Stimulated activated CD4-positive, alpha-beta T cell treated with anti-CD3 and anti-CD28 coated beads, Interleukin-4, amount 100 ng/mL, for 4 hours (primary cell): ENCODE measurements at regions not wholly inside any gene's neighbourhood (a gene's known extent, or its start where the extent isn't known, plus 50 kb on each side); places are given as distances from the start of the nearest gene placed in this dataset.
A peak's percentile ranks its signal among the peaks of the same experiment; 100 is the strongest.
"Not testable (repeated sequence)": the region's sequence is repeated elsewhere in the genome, so short reads cannot be mapped to it uniquely, and the experiment has no call there.

Experiments
- DNase-seq, 2 experiments: peaks; one replicate each; pipeline ENCODE4 v3.0.0-alpha.2; 2020

GRCh38 chr7:56449762-56450161, 333.5 kb upstream of the NUPR2 start:
- DNase-seq: no peak

DNA sequence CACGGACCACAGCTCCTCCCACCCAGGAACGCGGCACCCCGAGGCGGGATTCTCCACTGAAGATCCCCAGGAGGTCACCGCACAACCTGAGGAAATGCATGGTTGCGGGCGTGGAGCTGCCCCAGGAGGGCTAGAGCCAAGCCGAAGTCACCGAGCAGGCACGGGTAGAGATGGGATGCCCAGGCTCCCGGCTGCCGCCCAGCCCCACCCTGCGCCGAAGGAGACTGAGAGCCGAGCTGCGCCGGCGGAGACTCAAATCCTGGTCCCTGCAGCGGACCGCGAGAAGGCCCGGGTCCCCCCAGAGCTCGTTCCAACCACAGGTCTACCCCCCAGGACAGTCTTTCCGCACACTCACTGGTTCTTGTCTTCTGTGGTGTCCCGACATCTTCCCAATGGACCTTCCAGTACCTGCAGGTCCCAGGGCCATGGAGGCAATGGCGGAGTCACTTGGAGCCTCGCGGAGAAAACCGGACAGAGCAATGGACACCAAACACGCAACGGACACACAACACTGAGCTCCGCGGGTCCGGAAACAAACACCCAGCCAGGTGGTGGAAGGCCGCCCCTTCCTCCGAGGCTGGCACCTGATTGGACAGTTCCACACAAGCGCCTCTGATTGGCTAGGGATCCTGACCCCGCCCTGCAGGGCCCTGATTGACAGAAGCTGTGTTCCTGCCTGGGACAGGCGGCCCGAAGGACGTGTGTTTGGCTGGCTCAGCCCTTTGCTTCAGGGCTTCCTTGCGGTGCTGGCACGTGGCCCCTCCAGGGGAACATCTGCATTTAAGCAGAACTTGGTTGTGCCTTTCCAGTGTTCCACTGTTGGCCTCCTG, 331.9 kb upstream of the NUPR2 start:
- no peak for DNase-seq

- DNase-seq: not testable (repeated sequence)
Observed at GRCh38 chr7:56420528-56420927, 304.3 kb upstream of the NUPR2 start.

DNA sequence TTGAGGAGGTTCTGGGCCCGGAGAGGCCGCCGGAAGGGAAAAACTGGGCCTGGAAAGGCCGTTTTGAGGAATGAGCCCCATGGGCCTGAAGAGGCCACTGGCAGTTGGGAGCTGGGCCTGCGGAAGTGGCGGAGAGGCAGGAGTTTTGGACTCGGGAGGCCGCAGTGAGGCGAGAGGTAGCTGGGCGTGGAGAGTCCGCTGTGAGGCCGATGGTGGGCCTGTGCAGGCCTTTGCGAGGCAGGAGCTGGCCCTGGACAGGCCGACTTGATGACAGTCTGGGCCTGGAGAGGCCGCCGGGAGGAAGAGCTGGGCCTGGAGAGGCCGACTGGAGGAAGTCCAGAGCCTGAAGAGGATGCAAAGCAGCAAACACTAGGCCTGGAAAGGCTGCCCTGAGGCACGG, 259.0 kb upstream of the NUPR2 start:
- no peak for DNase-seq

GRCh38 chr7:56374666-56375065, 258.4 kb upstream of the NUPR2 start:
- DNase-seq: not testable (repeated sequence)

- peak in 1 of 2 experiments; percentile 15 for DNase-seq
Observed at GRCh38 chr7:56373314-56373713, 257.1 kb upstream of the NUPR2 start.

- DNase-seq: peak in 1 of 2 experiments; percentile 32
Observed at GRCh38 chr7:56371792-56372191, 255.6 kb upstream of the NUPR2 start.

DNA sequence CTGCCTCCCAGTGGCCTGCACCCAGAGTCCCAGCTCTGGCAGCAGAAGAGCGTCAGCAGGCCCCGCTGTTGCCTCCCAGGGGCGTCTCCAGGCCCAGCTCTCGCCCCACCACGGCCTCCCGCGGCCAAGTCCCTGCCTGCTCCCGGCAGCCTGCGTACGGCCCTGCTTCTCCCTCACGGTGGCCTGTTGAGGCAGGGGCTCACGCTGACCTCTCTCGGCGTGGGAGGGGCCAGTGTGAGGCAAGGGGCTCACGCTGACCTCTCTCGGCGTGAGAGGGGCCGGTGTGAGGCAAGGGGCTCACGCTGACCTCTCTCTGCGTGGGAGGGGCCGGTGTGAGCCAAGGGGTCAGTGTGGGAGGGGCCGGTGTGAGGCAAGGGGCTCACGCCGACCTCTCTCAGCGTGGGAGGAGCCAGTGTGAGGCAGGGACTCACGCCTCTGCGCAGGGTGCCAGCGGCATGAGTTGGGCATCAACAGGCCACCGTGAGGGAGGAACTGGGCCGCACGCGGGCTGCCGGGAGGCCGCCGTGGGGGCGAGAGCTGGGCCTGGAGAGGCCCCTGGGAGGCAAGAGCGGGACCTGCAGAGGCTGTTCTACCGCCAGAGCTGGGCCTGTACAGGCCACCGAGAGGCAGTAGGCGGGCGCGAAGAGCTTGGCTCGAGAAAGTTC, 254.1 kb upstream of the NUPR2 start:
- DNase-seq: not testable (repeated sequence)

DNA sequence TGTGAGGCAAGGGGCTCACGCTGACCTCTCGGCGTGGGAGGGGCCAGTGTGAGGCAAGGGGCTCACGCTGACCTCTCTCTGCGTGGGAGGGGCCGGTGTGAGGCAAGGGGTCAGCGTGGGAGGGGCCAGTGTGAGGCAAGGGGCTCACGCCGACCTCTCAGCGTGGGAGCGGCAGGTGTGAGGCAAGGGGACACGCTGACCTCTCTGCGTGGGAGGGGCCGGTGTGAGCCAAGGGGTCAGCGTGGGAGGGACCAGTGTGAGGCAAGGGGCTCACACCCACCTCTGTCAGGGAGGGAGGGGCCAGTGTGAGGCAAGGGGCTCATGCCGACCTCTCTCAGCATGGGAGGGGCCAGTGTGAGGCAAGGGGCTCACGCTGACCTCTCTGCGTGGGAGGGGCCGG, 251.7 kb upstream of the NUPR2 start:
- not testable (repeated sequence) for DNase-seq

GRCh38 chr7:56367411-56367810, 251.2 kb upstream of the NUPR2 start:
- not testable (repeated sequence) for DNase-seq

DNA sequence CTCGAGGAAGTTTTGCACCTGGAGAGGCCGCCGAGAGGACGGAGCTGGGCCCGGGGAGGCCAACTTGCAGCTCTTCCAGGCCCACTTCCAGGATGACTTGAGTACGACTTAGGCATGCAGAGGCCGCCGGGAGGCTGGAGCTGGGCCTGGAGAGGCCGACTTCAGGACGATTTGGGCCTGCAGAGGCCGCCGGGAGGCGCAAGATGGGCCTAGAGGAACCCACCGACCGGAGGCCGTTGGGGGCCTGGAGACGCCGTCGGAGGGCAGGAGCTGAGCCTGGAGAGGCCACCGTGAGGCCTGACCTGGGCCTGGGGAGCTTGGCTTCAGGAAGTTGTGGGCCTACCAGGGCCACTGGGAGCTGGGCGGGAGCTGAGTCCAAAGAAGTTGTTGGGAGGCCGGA, 250.5 kb upstream of the NUPR2 start:
- not testable (repeated sequence) for DNase-seq

DNA sequence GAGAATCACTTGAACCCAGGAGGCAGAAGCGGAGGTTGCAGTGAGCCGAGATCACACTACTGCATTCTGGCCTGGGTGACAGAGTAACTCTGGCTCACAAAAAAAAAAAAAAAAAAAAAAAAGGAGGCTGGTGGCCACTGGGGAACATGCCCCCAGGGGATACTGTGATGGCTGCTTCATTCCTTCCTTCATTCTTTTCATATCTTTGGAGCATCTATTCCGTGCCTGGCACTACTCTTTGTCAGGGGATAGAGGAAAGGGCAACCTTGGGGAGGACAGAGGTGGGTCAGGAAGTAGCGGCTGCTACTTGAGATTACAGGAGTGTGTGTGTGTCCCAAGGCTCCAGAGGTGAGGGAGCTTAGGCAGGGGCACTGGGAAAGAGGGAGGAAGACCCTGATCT, 236.4 kb upstream of the NUPR2 start:
- DNase-seq: not testable (repeated sequence)

DNA sequence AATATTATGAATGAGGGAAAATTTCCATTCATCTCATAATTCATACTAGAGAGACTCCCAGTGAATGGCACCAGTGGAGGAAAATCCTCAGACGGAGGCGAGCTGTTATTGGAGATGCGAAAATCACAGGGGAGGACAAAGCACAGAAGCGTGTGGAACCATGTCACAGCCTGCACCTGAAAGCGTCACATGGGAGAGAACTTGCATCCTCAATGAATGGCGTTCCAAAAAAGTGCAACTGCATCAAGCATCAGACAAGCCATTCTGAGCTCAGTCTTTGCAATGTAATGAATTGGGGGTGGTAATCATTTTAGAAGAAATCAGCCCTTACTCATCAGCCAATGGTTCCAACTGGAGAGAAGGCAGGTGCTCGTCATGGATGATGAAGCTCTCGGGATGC, 235.0 kb upstream of the NUPR2 start:
- DNase-seq: not testable (repeated sequence)

DNA sequence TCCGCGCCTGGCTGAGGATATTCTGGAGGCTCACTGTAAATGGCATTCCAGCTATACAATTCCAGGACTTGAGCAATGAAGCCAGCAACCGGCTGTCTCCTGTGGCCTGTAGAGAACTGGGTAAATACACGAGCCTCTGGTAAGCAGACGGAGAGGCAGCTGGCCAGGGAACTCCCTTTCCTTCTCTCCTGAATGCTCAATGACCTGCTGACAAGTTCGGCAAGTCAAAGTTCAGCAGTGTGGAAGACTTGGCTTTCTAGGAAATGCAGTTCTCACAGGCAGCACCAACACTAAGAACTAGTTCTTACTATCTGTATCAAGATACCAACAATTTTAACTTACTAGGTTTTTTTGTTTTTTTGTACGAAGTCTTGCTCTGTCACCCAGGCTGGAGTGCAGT, 232.1 kb upstream of the NUPR2 start:
- not testable (repeated sequence) for DNase-seq

DNA sequence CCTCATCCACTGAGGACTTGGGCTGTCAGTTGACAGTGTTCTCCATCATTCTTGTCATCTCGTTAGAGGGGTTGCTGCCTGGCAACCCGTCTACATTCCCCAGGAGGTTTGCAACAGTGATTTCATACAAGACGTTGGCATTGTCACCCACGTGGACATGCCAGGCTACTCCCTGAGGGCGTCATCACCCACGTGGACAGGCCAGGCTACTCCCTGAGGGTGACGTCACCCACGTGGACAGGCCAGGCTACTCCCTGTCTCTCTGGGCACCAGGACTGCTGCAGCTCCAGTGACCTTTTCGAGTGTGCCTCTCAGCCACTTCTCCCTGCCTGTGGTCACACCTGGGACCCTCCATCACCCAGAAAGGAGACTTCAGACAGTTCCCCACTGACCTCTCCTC, 212.1 kb upstream of the NUPR2 start:
- not testable (repeated sequence) for DNase-seq

GRCh38 chr7:56290548-56290947, 174.3 kb upstream of the NUPR2 start:
- DNase-seq: no peak

- DNase-seq: no peak
Observed at GRCh38 chr7:56287429-56288138, 171.4 kb upstream of the NUPR2 start.

GRCh38 chr7:56256108-56256507, 139.9 kb upstream of the NUPR2 start:
- DNase-seq: no peak

DNA sequence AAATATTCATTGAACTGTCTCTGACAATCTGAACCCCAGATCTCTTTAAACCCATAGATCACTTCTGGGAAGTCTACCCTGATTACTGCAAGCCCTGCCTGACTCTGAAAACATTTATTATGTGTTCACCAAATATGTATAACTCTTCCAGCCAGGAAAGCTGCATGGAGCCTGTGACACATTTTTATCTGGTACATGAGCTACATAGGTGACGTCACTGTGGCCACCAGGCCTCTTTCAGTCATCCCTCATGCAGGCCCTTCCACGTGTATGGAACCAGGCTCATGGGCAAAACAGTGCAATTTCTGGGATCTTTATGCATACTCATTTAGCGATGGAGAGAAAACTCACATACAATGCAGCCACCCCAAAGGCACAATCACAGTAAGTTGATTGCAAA, 133.9 kb upstream of the NUPR2 start:
- DNase-seq: no peak

DNA sequence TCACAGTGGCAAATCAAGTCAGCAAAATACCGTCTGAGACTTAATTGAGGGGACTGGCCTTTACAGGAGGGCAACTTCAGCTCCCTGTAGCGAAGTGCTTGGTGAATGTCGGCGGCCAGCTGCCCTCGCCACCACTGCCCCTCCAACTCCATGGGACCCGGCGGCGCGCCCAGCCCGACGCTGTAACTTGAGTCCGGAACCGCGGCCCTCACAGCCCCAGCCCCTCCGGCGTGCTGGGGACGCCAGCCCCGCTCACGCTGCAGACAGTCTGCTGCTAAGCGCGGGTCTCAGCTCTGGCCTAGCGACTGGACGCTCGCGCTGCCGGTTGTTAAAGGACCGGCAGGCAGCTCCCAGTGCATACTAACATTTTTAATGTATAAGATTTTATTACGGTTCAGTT, 113.4 kb upstream of the NUPR2 start:
- DNase-seq: no peak

DNA sequence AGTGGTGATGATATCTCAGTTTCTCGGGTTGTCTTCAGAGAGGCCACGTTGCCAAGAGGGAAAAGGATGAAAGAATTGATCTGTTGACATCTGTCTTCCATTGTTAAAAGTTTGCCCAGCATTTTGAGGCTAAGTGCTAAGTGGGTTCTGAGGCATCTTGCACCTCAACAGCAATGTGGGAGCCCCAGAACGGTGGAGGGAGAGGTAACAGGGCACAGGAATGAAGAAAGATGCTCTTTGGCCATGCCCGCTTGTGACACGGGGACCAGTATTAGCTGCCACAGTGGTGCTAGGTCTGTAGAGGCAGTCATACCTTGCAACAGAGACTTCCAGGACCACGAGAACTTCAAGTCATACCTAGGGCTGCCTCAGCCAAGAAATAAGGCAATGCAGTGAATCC, 106.6 kb upstream of the NUPR2 start:
- DNase-seq: no peak

GRCh38 chr7:56219017-56219416, 102.8 kb upstream of the NUPR2 start:
- DNase-seq: no peak

DNA sequence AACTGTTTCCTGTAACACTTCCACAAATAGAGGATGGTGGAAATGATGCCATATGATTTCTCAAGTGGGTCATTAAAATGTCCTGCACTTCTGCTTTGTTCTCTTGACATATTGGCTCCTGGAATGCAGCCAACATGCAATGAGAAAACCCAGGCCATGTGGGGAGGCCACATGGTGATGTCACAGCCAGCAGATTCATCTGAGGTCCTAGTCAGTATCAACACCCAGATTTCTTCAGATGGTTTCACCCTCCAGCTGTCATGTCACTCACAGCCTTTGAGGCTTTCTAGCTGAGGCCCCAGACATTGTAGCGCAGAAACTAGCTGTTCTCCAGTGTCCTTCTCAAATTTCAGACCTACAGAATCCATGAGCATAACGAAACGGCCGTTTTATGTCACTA, 102.3 kb upstream of the NUPR2 start:
- no peak for DNase-seq

DNA sequence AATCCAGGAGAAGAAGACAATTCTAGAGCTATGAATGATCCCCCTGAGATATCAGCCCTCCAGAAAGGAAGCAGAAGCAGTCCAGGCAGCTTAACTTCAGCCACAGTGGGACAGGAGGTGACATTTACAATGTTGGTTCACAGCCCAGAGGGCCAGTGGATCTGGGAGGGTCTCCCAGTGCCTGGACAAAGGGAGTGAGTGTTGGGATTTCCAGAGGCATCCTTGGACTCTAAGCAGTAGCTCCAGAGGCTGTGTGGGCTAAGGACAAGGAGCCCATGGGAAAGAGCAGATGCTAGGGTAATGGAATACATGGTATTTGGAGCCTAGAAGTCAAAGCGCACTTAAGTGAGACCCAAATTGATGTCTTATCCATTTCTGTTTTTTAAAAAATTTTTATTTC, 97.4 kb upstream of the NUPR2 start:
- DNase-seq: no peak
